ENCODE measurements at regions not wholly inside any gene's neighbourhood (a gene's known extent, or its start where the extent isn't known, plus 50 kb on each side); places are given as distances from the start of the nearest gene placed in this dataset.

DNA sequence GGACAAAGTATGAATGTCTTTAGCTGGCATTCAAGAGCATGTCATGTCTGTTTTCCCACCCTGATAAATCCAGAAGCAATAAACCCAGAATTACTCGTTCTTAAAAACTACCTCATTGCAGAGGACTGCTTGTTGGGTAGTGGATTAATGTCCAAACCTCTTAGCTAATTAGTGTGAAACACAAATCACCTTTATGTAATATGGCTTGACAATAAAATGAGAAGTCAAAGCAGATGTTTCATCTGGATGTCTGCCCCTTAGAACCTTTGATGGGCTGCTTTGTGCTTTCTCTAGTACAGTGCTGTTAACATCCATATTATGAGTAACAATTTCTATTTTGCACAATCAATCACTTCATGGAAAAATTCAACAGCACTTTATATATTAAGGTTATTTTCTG lies 149.1 kb upstream of the TUT7 start:
- H3K27ac ChIP-seq (ENCODE audit: low read depth in 2 of 2, low read length in 2 of 2): no peak overlapping the region
- H3K4me1 ChIP-seq (ENCODE audit: control insufficient read depth in 2 of 2, insufficient read depth in 2 of 2, low read length in 2 of 2): no peaks in the 10 kb centered on the region

DNA sequence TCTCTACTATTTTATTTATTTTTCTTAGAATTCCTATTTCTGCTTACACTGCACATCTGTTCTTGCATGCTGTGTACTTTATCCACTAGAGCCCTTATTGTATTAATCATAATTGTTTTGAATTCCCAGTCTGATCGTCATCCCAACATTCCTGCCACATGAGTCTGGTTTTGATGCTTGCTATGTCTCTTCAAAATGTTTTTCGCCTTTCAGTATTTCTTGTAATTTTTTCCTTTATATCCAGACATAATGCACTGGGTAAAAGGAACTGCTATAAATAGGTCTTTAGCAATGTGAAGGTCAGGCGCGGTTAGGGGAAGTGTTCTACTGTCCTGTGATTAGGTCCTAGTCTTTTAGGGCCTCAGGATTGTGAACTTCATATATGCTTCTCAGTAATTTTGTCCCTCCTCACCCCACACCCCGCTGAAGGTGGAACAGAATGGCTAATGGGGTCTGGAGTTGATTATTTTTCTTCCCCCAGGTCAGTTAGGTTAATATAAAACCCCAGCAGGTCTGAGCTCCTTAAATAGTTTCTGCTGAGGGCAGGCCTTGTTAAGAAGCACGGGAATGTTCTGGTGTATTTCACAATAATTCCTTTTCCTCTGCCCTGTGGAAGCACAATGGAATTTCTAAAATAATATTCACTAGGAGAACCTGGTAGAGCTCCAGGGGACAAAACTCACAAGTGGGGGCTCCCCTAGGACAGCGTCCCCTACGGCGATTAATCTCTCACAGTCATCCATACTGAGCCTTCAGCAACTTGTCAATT lies 146.6 kb upstream of the TUT7 start:
- Histone ChIP-seq H3K4me3 (ENCODE audit: low read length in 2 of 2) (no peak overlapping the region), H3K9ac (ENCODE audit: low read depth in 1 of 2, low read length in 2 of 2) (peak overlapping the region in 1 of 2 donors; percentile 34), H3K4me1 (ENCODE audit: control insufficient read depth in 2 of 2, insufficient read depth in 2 of 2, low read length in 2 of 2) (no peaks in the 10 kb centered on the region), H3K27ac (ENCODE audit: low read depth in 2 of 2, low read length in 2 of 2) (no peak overlapping the region), H3K36me3 (ENCODE audit: control insufficient read depth in 2 of 2, insufficient read depth in 2 of 2, low read length in 2 of 2) (no peaks in the 10 kb centered on the region), H3K9me3 (ENCODE audit: control insufficient read depth in 2 of 2, low read length in 2 of 2) (no peaks in the 10 kb centered on the region), H3K27me3 (ENCODE audit: control insufficient read depth in 2 of 2, insufficient read depth in 2 of 2, low read length in 2 of 2) (no peaks in the 10 kb centered on the region)

More for the DNA sequence above, 149.1 kb upstream of the TUT7 start:
- no peaks in the 10 kb centered on the region for H3K36me3 ChIP-seq (ENCODE audit: control insufficient read depth in 2 of 2, insufficient read depth in 2 of 2, low read length in 2 of 2)
- H3K4me3 ChIP-seq (ENCODE audit: low read length in 2 of 2): no peak overlapping the region
- no peaks in the 10 kb centered on the region for H3K27me3 ChIP-seq (ENCODE audit: control insufficient read depth in 2 of 2, insufficient read depth in 2 of 2, low read length in 2 of 2)
- H3K9ac ChIP-seq (ENCODE audit: low read depth in 1 of 2, low read length in 2 of 2): no peak overlapping the region
- H3K9me3 ChIP-seq (ENCODE audit: control insufficient read depth in 2 of 2, low read length in 2 of 2): no peaks in the 10 kb centered on the region

- no peaks in the 10 kb centered on the region for H3K27me3 ChIP-seq (ENCODE audit: control insufficient read depth in 2 of 2, insufficient read depth in 2 of 2, low read length in 2 of 2)
- H3K27ac ChIP-seq (ENCODE audit: low read depth in 2 of 2, low read length in 2 of 2): no peak overlapping the region
- no peak overlapping the region for H3K9ac ChIP-seq (ENCODE audit: low read depth in 1 of 2, low read length in 2 of 2)
- no peaks in the 10 kb centered on the region for H3K9me3 ChIP-seq (ENCODE audit: control insufficient read depth in 2 of 2, low read length in 2 of 2)
- no peaks in the 10 kb centered on the region for H3K4me1 ChIP-seq (ENCODE audit: control insufficient read depth in 2 of 2, insufficient read depth in 2 of 2, low read length in 2 of 2)
- H3K4me3 ChIP-seq (ENCODE audit: low read length in 2 of 2): no peak overlapping the region
- no peaks in the 10 kb centered on the region for H3K36me3 ChIP-seq (ENCODE audit: control insufficient read depth in 2 of 2, insufficient read depth in 2 of 2, low read length in 2 of 2)
These were observed 145.8 kb upstream of the TUT7 start for GRCh38 chr9:86500031-86500430.

- no peak overlapping the region for H3K4me3 ChIP-seq (ENCODE audit: low read length in 2 of 2)
- no peak overlapping the region for H3K9ac ChIP-seq (ENCODE audit: low read depth in 1 of 2, low read length in 2 of 2)
- no peaks in the 10 kb centered on the region for H3K27me3 ChIP-seq (ENCODE audit: control insufficient read depth in 2 of 2, insufficient read depth in 2 of 2, low read length in 2 of 2)
- no peaks in the 10 kb centered on the region for H3K36me3 ChIP-seq (ENCODE audit: control insufficient read depth in 2 of 2, insufficient read depth in 2 of 2, low read length in 2 of 2)
- H3K4me1 ChIP-seq (ENCODE audit: control insufficient read depth in 2 of 2, insufficient read depth in 2 of 2, low read length in 2 of 2): no peaks in the 10 kb centered on the region
- no peaks in the 10 kb centered on the region for H3K9me3 ChIP-seq (ENCODE audit: control insufficient read depth in 2 of 2, low read length in 2 of 2)
- no peak overlapping the region for H3K27ac ChIP-seq (ENCODE audit: low read depth in 2 of 2, low read length in 2 of 2)
These were observed 140.5 kb upstream of the TUT7 start for GRCh38 chr9:86494644-86495111.

- H3K9ac ChIP-seq (ENCODE audit: low read depth in 1 of 2, low read length in 2 of 2): no peak overlapping the region
- no peaks in the 10 kb centered on the region for H3K36me3 ChIP-seq (ENCODE audit: control insufficient read depth in 2 of 2, insufficient read depth in 2 of 2, low read length in 2 of 2)
- no peaks in the 10 kb centered on the region for H3K9me3 ChIP-seq (ENCODE audit: control insufficient read depth in 2 of 2, low read length in 2 of 2)
- no peak overlapping the region for H3K4me3 ChIP-seq (ENCODE audit: low read length in 2 of 2)
- H3K4me1 ChIP-seq (ENCODE audit: control insufficient read depth in 2 of 2, insufficient read depth in 2 of 2, low read length in 2 of 2): no peaks in the 10 kb centered on the region
- H3K27me3 ChIP-seq (ENCODE audit: control insufficient read depth in 2 of 2, insufficient read depth in 2 of 2, low read length in 2 of 2): no peaks in the 10 kb centered on the region
- H3K27ac ChIP-seq (ENCODE audit: low read depth in 2 of 2, low read length in 2 of 2): no peak overlapping the region
These were observed 137.5 kb upstream of the TUT7 start for GRCh38 chr9:86491468-86492266.

DNA sequence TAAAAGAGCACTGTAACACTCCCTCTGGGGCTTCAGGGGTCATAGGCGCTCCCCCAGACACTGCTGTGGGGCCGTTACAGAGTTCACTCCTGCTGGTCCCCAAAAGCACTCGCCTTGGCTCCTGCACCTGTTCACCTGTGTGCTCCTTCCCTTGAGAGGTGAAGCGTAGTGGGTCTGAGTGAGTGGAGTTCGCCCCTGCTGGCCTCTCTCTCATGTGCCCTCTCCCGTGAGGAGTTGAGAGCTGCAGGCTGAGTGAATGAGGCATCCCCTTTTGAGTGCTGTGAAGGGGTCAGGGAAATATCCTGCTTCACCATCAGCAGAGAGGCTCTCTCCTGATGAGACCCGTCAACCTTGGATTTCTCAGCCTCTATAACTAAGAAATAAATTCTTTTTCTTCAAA lies 134.6 kb upstream of the TUT7 start:
- Histone ChIP-seq H3K9ac (ENCODE audit: low read depth in 1 of 2, low read length in 2 of 2) (no peak overlapping the region), H3K9me3 (ENCODE audit: control insufficient read depth in 2 of 2, low read length in 2 of 2) (no peaks in the 10 kb centered on the region), H3K27me3 (ENCODE audit: control insufficient read depth in 2 of 2, insufficient read depth in 2 of 2, low read length in 2 of 2) (no peaks in the 10 kb centered on the region), H3K4me1 (ENCODE audit: control insufficient read depth in 2 of 2, insufficient read depth in 2 of 2, low read length in 2 of 2) (no peaks in the 10 kb centered on the region), H3K4me3 (ENCODE audit: low read length in 2 of 2) (no peak overlapping the region), H3K27ac (ENCODE audit: low read depth in 2 of 2, low read length in 2 of 2) (no peak overlapping the region), H3K36me3 (ENCODE audit: control insufficient read depth in 2 of 2, insufficient read depth in 2 of 2, low read length in 2 of 2) (no peaks in the 10 kb centered on the region)

GRCh38 chr9:86488345-86488744 lies 134.1 kb upstream of the TUT7 start:
- no peak overlapping the region for H3K27ac ChIP-seq (ENCODE audit: low read depth in 2 of 2, low read length in 2 of 2)
- no peaks in the 10 kb centered on the region for H3K36me3 ChIP-seq (ENCODE audit: control insufficient read depth in 2 of 2, insufficient read depth in 2 of 2, low read length in 2 of 2)
- H3K4me3 ChIP-seq (ENCODE audit: low read length in 2 of 2): no peak overlapping the region
- H3K9me3 ChIP-seq (ENCODE audit: control insufficient read depth in 2 of 2, low read length in 2 of 2): no peaks in the 10 kb centered on the region
- H3K4me1 ChIP-seq (ENCODE audit: control insufficient read depth in 2 of 2, insufficient read depth in 2 of 2, low read length in 2 of 2): no peaks in the 10 kb centered on the region
- H3K27me3 ChIP-seq (ENCODE audit: control insufficient read depth in 2 of 2, insufficient read depth in 2 of 2, low read length in 2 of 2): no peaks in the 10 kb centered on the region
- no peak overlapping the region for H3K9ac ChIP-seq (ENCODE audit: low read depth in 1 of 2, low read length in 2 of 2)

DNA sequence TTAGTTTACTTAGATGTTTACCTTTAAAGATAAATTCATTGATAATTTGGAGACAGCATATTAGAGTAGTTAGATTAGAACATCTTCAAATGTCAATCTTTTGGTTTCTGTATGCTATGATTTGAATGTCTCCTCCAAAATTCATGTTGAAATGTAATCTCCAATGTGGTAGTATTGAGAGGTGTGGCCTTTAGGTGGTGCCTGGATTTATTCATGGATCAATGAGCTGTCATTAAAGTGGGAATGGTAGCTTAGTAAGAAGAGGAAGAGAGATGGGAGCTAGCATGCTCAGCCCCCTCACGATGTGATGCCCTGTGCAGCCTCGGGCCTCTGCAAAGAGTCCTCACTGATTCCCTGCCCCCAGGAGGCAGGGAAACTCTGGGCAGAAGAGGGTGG lies 133.6 kb upstream of the TUT7 start:
- Histone ChIP-seq H3K27ac (ENCODE audit: low read depth in 2 of 2, low read length in 2 of 2) (no peak overlapping the region), H3K27me3 (ENCODE audit: control insufficient read depth in 2 of 2, insufficient read depth in 2 of 2, low read length in 2 of 2) (no peaks in the 10 kb centered on the region), H3K9me3 (ENCODE audit: control insufficient read depth in 2 of 2, low read length in 2 of 2) (no peaks in the 10 kb centered on the region), H3K4me1 (ENCODE audit: control insufficient read depth in 2 of 2, insufficient read depth in 2 of 2, low read length in 2 of 2) (no peaks in the 10 kb centered on the region), H3K4me3 (ENCODE audit: low read length in 2 of 2) (no peak overlapping the region), H3K9ac (ENCODE audit: low read depth in 1 of 2, low read length in 2 of 2) (no peak overlapping the region), H3K36me3 (ENCODE audit: control insufficient read depth in 2 of 2, insufficient read depth in 2 of 2, low read length in 2 of 2) (no peaks in the 10 kb centered on the region)

DNA sequence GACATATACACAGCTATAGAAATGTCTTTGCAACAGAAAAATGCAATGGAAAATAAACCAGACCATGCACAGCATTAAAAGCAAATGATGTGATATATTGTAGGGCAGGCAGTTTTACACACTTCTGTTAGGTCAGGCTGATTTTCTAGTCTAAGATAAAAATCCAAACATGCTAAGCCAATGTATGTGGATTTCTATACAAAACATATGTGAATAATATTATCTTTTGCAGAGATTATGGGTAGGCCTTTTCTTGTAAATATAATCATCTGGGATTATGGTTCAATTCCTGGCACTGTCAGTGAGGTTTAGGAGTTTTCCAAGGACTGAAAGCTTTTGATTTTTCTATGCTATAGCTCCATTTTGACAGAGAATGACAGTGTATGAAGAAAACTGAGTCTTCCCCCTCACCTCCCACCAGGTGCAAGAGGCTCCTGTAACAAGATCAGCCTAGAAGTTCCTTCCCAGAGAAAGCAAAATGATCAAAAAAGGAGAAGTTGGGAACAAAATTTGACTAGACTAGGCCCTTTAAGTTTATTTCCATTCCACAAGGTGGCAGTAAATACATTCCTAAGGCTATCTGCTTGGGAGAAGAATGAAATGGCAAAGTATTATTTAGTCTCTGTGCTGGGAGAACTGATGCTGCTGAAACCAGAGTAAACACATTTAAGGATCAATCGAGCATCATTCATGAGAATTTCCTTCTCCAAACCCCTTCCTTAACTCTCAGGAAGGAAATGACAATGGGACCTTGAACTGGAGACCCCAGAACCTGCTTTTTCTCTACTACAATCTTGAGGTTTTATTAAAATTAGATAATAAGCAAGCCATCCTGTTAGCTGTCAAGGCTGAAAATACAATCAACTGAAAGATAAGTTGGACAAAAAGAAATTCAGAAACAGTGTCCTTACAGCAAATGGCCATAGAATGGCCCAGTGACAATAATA lies 133.0 kb upstream of the TUT7 start:
- Histone ChIP-seq H3K4me3 (ENCODE audit: low read length in 2 of 2) (no peak overlapping the region), H3K9ac (ENCODE audit: low read depth in 1 of 2, low read length in 2 of 2) (no peak overlapping the region), H3K9me3 (ENCODE audit: control insufficient read depth in 2 of 2, low read length in 2 of 2) (no peaks in the 10 kb centered on the region), H3K27ac (ENCODE audit: low read depth in 2 of 2, low read length in 2 of 2) (no peak overlapping the region), H3K27me3 (ENCODE audit: control insufficient read depth in 2 of 2, insufficient read depth in 2 of 2, low read length in 2 of 2) (no peaks in the 10 kb centered on the region), H3K36me3 (ENCODE audit: control insufficient read depth in 2 of 2, insufficient read depth in 2 of 2, low read length in 2 of 2) (no peaks in the 10 kb centered on the region), H3K4me1 (ENCODE audit: control insufficient read depth in 2 of 2, insufficient read depth in 2 of 2, low read length in 2 of 2) (no peaks in the 10 kb centered on the region)
